Epidermal melanocyte (primary cell): ENCODE measurements at regions not wholly inside any gene's neighbourhood (a gene's known extent, or its start where the extent isn't known, plus 50 kb on each side); places are given as distances from the start of the nearest gene placed in this dataset.

Experiments used
- DNase-seq: peaks from one replicate; pipeline ENCODE4 v3.0.0; 2011; ENCODE audit warnings: low spot score; ENCODE audit not compliant: insufficient read length

DNA sequence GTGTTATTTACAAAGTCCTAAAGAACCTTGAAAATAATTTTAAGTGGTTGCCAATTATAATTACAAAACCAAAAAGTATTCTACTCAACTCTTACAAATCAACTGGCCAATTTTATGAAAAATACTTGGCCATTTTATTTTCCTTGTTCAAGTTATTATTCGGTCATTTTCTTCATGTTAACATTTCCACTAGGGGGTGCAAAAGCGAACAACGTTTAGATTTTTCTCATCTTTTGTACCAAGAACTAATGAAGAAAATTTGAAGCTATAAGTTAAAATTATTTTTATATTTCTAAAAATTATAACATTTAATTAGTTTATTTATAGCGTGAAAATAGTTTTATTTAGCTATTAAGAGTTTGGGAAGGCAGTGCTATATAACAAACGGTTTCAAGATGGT, 1453.3 kb downstream of the MAT2B start:
- DNase-seq = no peak

DNA sequence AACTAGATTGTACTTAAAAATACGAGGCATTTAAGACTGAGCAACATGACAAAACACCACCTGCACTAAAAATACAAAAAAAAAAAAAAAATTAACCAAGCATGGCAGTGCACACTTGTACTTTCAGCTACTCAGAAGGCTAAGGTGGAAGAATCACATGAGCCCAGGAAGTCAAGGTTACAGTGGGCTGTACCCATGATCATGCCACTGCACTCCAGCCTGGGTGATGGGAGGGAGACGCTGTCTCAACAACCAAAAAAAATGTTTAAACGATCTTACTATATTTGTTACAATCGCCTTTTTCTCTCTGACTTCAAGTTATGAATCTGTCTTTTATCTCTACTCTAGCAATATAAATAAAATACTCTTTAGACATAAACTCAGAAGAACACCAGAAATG, 1454.3 kb downstream of the MAT2B start:
- no peak for DNase-seq

DNA sequence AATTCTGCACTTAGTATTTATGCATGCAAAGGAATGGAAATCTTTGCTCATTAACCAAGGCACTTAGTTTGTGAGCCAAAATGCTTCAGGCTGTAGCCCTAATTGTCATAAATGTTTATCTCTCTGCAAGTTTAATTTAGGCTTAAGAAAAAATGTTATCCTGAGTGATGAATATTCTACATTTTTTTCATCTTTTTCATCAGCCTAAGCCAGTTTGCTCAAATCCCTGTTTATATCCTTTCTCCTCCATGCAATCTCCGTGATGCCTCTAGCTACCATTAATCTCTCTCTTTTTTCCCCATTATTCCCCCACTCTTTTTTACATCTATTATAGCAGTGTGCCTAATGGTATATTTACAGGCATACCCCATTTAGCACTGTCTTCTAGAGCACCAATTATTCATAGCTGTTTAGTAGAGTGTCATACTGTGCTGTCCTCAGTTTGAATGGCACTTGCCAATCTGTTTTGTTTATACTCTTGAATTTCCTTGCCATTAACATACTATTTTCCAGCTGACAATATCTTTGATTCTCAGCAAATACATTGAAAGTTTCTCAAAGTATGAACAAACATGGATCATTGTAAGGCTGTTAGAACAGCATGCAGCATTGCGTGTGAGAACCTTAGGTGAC, 1457.0 kb downstream of the MAT2B start:
- no peak for DNase-seq

DNA sequence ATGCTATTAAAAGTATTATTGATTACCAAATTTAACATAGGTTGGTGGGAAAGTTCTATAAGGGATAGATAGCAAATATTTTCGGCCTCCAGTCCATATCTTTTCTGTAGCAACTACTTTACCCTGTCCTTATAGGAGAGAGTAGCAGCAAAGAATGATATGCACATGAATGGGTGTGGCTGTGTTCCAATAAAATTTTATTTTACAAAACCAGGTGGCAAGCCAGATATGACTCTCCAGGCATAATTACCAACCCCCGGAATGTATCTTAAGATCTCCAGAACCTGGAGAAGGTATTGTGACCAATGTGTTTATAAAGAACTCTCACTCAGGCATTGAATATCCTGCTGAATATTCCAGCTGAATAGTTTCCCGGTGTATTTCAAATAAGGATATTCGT, 1461.2 kb downstream of the MAT2B start:
- no peak for DNase-seq

DNA sequence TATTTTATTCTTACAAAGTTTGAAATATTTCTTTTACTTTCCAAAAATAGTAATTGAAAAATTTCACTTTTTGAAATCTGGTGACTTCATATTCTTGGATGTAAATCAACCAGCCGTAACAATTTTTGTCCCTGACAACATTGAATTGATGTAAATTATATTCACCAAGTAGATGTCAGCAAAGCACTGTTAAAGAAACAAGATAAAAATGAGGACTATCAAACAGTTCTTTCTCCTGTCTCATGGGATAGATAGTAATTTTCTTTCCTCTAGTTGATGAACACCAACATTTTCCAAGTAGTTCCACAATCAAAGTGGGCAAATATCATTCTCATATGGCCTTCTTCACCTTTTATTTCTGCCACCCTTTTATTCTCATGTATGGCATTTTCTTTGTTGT, 1461.9 kb downstream of the MAT2B start:
- DNase-seq = no peak

DNA sequence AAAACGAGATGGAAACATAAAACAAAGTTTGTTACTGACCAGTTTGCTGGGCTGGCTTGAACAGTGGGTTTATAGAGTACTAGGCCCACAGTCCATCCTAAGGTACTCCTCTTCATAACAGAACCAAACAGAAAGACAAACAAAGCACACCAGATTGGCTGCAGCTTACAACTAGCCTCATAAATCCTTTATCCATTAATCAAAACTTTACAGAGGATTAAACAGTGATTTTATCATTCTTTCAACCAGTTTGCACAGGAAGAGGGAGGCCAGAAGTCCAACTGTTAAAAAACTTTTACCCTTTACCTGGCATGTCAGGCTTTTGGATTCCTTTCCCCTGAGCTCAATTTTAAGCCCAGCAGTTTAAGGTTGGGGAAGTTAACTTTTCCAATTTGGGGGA, 1467.6 kb downstream of the MAT2B start:
- DNase-seq = no peak

DNA sequence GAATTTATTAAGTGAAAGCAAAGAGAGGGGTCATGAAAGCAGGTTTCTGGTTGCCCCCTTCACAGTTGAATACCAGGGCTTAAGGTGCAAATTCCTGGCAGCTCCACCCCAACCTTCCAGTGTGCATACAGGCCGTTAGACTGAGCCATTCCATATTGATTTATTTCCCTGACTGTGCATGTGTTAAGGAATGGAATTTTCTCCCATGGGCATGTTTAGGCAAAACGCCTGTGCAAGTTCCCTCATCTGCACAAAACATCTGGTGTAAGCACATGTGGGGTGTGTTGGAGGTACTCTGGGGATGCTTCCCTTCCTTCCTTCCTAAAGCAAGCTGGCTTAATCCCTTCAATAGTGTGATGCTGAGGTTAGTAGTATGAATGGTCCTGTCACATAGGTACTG, 1470.6 kb downstream of the MAT2B start:
- DNase-seq = no peak

DNA sequence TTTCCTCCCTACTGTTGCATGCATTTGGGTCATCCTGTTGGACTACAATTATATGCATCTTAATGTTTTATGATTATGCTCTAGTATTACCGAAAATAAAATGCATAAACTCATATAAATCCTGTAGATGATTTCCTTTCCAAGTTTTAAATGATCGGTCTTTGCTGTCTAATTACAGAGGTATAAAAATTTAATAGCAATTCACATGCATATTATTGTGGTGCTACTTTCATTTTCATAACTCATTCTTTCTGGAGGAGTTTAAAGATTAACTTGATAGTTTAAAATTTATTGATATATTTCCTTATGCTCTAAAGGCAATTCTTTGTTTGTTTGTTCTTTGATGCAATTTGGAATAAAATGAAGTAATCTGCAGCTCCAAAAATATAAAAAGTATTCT, 1475.1 kb downstream of the MAT2B start:
- DNase-seq = no peak

DNA sequence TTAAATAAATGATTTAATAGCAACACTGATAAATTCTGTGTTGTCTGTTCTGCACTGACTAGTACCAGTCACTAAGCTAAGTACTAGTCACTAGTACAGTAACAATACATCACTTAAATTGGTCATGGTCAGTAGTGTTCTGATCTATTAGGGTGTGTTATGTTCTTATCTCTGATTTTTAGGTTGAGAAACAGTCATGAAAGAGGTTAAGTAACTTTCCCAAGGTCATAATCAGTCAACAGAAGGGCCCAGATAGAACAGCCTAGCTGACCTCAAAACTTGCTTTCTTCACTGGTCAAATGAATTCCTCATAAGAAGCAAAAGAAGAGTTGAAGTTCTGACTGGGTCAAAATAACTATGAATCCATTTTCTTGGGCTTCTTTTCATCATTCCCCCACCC, 1492.7 kb downstream of the MAT2B start:
- DNase-seq = no peak

DNA sequence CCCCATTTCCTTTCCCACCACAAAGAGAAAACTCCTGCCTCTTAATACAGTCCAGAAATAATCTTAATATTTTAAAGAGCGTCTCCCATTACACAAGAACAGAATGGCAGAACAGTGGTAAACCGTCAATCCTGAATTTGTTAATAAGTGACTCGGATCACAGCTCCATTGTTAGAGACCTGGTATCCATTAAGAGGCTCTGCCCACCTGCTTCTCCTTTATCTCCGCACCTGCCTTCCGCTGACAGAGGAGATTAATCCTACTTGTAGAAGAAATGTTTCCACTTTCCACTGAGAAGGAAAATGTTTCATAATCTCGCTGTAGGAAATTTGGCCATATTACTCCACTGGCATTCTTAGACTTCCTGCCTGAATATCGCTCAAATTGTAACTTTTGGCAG, 1493.2 kb downstream of the MAT2B start:
- DNase-seq = no peak

DNA sequence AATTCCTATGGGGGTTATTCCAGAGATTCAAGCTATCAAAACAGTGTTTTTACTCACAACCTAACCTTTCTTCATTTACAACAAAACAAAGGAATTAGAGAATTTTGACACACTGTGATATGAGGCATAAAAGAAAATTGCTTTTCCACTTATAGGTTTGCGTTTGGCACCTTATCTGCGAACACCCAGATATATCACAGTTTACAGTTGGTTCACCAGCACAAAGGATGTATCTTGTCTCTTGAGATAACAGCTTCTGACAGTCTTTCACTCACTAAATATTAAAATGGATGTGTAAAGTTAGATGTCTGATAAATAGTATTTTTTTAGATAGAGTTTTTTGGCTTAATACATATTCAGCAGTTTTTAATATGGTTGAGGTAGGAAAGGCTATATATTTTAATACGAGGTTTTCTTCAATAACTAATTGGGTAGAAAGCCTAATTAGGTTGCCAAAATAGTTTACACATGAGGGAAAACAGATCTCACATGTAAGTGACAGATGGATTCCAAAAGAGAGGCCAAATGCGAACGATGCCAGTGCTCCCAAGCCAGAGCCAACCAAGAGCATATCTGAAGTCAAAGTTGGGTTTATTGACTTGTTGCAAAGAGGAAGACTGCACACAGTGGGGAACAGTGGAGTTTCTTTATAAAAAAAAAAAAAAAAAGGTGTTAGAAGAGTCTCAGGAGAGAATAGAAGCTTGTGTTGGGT, 1495.2 kb downstream of the MAT2B start:
- DNase-seq = no peak

DNA sequence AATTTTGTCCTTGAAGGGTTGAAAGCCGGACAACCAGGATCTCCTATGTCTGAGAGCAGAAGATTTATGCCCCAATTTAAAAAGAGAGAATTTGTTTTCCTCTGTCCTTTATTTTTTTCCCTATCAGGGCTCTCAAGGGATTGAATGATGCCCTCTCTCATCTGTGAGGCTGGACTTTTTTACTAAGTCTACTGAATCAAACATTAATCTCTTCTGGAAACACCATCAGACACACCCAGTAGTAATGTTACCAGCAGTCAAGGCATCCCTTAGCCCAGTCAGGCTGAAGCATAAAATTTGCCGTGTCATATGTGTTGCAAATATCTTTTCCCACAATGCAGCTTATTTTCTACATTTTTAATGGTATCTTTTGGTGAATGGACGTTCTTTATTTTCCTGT, 1497.9 kb downstream of the MAT2B start:
- DNase-seq = no peak

DNA sequence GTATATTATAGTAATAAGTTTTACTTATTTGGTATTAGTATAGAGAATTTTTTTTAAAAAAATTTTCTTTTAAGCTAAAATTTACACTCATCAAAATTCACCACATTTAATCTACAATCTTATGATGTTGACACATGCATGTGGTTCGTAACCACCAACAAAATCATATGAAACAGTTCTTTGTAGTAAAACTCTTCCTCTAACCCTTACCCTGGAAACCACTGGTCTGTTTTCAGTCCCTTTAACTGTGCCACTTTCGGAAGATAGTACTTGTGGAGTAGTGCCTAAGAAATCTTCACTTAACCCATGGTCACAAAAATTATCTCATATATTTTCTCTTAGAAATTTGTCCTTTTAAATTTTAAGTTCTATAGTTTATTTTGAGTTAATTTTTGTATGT, 1498.8 kb downstream of the MAT2B start:
- no peak for DNase-seq

DNA sequence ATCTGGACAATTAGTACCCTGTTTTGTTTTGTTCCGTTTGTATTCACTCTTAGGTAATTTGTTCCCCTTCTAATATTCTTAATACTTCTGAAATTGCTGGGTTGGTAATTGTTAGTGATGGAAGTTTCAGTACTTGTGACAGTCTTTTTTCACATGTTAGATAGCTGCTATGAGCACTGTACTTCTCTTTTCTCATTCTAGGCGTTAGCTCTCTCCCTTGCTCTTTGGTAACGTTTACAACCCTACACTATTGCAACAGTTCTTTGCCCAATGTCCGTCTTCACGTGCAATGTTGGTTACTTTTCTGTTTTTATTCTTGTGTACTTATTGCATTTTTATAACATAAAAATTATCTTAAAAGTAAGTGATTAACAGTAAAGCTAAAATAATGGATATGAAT, 1509.0 kb downstream of the MAT2B start:
- no peak for DNase-seq

DNA sequence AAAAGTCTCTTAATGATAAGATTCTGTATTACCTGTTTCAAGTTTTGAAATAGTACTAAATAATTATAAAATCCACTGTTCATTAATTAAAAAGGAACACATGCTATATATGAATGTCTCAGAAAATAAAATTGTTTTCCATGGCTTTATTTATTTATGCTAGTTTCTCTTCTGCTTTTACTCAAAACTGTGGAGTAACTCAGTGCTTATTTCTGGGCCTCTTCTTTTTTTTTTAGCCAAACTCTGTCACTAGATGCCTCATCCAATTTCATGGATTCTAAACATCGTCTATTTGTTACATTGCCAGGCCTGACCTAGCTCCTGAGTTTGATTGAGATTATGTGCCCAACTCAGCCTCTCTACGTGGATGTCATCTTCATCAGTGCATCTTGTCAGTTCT, 1509.7 kb downstream of the MAT2B start:
- DNase-seq = no peak

DNA sequence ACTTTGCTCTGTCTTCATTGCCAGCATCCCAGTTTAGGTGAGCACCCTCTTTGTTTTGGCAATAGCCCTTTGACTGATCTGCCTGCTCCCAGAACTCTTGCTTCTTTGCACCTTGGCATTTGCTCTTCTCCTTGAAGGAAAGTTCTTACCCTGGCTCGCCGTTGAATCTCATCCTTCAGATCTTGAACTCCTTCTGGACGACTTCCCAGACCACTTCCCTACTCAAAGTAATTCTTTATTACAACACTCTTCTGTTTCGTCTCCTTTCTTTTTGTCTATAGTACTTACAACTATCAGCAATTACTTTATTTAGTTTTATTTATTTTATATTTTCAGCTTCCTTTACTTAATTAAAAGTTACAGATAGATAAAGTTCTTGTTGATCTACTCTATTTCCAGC, 1510.1 kb downstream of the MAT2B start:
- DNase-seq = no peak

DNA sequence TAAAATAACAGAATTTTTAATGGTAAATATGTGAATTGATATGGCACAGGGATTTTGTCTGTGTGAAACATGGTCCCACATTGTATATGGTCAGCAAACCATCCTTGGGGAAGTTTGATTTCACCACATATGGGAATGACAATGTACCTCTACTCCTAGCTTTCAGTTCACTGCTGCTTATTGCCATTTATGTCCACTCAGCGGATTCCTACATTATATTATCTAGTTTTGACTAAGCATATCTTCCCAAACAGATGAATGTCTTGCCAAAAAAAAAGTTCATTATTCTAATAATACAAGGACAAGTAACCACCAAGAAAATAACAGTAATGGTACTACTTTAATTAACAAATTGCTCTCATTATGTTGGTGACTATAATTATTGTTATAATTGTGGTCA, 1521.6 kb downstream of the MAT2B start:
- no peak for DNase-seq

DNA sequence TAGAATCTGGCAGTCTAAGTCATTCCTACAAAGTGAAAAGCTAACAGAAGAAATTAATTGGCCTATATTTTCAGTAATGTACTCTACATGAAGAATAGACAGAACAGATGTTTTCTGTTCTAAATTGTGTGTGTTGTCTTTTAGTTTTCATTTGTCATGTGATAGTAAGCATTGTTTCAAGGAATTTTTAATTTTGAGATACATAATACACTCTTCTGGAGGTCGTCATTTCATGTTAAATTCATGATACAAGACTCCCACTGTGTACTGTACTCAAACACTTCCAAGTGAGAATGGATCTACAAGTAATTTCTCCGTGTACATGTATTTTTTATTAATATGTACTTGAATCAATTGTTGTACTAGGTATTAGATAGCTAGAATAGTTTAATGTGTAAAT, 1522.9 kb downstream of the MAT2B start:
- no peak for DNase-seq

DNA sequence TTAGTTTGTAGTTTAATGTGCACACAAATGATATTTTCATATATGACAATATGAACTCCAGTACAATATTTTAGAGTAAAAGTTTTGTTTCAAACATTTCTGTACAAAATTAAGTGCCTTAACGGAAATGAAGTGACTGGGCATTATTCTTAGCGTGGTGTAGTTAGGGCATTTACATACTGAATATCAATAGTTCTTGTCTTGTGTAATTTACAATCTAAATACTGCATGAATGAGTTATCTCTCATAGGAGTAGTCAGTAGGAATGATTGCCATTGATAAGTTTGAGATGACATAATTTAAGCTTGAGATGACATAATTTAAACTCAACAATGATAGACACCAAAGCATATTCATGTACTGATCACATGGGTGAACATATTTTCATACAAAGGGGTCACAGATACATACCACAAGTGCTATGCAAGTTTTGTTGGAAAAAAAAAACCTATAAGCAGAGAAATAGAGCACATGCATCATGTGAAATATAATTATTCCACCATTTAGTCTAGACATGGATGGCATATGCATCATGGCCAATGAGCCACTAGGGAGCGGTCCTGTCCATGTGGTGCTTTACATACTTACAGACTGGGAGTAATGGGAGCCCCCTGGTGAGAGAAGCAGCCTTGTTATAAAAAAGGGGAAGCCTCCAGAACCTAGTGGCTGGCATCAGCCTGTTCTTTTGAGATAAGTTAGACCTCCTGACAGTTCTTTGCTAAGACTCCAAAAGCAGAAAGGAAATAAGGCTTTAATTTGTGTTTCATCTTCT, 1523.9 kb downstream of the MAT2B start:
- no peak for DNase-seq

DNA sequence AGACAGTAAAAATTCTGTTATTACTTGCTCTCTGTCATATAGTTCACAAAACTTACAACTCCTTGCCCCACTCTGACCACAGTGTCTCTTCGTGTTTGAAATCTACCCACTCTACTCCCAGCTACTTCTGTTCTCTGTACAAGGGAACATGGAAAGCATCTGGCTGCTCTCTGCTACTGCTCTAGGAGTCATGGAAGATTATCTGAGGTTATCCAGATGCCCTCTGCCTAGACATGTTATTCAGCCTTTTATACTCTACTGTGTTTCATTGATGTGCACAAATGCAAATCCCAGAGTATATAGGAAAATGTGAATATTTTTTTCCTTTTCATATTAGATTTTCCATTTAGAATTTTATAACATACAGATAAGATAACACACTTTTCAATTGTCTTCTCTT, 1525.6 kb downstream of the MAT2B start:
- DNase-seq = no peak

DNA sequence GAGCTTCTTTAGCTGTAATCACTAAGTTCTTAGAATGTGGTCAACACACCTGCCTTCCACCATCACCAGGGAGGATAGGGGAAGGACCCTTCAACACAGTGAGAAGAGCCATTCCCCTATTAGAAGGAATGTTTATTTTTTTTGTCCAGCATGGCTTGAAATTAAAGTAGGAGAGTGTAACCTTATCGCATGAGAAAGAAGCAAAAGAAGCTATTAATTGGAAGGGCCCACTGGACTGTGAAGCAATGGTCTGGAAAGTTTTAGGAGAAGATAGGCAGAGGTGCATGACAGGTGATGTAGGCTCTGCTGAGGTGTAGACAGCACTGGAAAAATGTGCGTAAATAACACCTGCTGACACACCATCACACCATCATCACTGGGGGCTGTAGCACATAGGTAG, 1526.0 kb downstream of the MAT2B start:
- DNase-seq = no peak

DNA sequence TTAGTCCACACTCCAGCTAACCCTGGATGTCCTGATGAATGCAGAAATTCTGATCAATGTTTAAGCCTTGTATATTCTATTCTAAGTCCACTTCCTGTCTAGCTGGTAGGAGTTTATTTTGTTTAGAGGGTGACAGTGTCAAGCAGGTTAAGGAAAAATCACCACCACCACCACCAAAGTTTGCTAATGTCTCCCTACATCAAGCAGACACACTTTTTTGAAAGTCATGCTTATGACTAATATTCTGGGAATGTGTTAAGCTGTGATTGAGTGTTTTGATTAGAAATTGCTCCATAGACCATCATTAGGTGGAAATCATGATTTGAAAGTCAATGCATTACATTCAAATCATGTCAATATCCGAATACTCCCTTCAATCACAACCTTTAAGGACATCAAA, 1530.1 kb downstream of the MAT2B start:
- no peak for DNase-seq

DNA sequence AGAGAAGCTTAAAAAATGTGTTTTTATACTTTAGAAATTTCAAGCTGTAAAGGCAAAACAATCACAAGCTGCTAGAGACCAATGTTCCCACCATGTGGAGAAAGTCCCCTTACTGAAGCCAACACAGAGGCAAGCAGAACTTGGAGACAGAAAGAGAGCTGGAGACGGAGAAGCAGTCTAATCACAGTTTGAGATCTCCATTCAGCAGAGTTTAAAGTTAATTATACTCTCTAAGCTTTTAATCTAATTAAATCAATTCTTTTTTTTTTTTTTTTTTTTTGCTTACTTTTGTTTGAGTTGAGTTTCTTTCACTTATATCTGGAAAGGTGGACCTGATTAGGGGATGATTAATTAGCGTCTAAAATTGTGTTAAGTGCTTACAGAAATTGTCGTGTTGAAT, 1534.3 kb downstream of the MAT2B start:
- no peak for DNase-seq
